NCI-H128 (cell line): ENCODE measurements at regions not wholly inside any gene's neighbourhood (a gene's known extent, or its start where the extent isn't known, plus 50 kb on each side); places are given as distances from the start of the nearest gene placed in this dataset.
"Not testable (repeated sequence)": the region's sequence is repeated elsewhere in the genome, so short reads cannot be mapped to it uniquely, and the experiment has no call there.

Experiments
- DNase-seq: peaks from one replicate; lab custom pipeline; 2025; ENCODE audit not compliant: unreplicated experiment; lab: John Stamatoyannopoulos, UW

DNA sequence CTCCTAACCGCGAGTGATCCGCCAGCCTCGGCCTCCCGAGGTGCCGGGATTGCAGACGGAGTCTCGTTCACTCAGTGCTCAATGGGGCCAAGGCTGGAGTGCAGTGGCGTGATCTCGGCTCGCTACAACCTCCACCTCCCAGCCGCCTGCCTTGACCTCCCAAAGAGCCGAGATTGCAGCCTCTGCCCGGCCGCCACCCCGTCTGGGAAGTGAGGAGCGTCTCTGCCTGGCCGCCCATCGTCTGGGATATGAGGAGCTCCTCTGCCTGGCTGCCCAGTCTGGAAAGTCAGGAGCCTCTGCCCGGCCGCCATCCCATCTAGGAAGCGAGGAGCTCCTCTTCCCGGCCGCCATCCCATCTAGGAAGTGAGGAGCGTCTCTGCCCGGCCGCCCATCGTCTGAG, 58.8 kb upstream of the ANKRD30BL start:
- DNase-seq, result not testable (repeated sequence)

DNA sequence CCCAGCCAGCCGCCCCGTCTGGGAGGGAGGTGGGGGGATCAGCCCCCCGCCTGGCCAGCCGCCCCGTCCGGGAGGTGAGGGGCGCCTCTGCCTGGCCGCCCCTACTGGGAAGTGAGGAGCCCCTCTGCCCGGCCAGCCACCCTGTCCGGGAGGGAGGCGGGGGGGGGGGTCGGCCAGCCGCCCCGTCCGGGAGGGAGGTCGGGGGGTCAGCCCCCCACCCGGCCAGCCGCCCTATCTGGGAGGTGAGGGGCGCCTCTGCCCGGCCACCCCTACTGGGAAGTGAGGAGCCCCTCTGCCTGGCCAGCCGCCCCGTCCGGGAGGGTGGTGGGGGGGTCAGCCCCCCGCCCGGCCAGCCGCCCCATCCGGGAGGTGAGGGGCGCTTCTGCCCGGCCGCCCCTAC, 60.1 kb upstream of the ANKRD30BL start:
- not testable (repeated sequence) for DNase-seq

DNA sequence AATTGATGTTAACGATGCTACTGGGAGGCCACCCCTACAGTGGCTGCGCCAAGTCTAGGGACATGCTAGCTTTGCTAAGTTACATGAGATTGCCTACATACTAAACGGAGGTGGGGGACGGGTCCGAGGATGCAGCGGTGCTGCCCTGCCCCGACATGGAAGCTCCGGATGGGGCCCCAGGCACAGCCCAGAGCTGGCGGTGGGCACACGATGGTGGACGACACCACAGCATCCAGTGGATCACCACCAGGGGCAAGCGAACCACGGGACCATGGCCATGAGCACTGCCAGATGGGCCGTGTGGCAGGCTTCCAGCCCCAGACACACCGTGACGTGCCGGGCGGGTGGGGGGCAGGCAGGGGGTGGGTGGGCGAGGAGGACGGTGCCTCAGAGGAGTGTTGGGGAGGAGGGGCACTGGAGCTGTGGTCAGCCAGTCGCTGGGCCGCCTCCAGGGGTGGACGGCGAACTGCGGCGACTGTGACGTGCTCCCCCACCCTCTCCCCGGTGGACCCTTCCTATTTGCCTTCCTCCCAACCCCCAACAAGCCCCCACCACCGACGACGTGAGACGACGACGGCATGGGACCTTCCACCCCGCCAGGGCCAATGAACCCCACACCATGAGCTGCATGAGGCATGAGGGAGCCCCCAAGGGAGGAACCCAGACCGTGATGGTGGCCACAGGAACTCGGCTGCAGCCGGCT, 90.6 kb upstream of the ANKRD30BL start:
- no peak for DNase-seq

DNA sequence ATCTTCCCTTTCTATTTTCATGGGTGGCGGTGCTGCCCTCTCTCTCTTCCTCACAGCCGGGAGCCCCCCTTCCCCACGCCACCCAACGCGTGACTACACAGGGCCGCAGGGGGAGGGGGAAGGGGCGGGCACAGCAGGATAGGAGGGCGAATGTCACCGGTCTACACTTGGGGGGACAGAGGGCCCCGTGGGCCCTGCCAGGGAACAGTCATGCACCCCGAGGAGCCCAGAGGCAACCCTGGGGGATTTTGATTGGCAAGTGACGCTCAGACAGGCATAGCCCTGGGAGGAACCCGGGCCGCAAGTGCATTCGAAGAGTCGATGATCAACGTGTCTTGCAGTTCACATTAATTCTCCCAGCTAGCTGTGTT, 91.1 kb upstream of the ANKRD30BL start:
- DNase-seq, result no peak

DNA sequence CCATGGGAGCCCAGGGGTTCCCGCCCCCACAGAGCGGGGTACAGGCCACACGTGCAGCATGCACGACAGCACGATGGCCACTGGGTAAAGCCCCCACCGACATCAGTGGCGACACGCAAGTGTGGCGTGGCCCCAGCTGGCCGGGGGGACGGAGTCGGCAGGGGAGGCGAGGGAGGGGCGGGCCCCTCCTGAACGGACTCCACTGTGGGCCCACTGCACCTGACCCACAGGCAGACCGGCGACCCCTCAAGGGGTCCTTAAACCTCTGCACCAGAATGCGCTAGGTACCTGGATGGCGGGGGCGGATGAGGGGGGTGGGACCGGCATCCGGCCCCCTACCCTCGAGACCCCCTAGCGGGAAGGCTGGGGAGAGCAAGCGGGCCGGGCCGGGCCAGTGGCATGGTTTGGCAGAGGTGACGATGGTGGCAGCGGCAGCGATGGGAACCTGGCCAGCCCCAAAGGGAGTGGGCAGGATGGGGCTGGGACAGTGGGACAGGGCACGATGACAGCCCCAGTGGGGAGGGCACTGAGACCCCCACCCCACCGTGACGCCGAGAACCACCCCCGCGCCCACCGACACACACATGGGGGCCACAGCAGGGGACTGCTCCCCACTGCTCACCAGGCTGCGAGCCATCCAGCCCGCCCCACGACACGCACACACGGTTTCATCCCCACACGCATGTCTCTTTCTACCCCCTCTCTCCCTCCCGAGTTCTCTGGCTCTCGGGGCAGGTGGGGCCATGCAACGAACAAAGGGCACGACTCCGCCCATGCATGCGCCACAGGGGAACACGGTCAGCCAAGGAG, 91.9 kb upstream of the ANKRD30BL start:
- no peak for DNase-seq

DNA sequence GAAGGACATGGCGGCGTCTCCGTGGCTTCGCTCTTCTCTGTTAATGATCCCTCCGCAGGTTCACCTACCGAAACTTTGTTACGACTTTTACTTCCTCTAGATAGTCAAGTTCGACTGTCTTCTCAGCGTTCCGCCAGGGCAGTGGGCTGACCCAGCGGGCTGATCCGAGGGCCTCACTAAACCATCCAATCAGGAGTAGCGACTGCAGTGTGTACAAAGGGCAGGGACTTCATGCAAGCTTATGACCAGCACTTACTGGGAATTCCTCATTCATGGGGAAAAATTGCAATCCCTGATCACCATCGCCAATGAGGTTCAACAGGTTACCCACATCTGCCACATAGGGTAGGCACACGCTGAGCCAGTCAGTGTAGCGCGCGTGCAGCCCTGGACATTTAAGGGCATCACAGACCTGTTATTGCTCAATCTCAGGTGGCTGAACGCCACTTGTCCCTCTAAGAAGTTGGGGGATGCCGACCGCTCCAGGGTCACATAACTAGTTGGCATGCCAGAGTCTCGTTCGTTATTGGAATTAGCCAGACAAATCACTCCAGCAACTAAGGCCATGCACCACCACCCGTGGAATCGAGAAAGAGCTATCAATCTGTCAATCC, 92.7 kb upstream of the ANKRD30BL start:
- DNase-seq, result not testable (repeated sequence)

DNA sequence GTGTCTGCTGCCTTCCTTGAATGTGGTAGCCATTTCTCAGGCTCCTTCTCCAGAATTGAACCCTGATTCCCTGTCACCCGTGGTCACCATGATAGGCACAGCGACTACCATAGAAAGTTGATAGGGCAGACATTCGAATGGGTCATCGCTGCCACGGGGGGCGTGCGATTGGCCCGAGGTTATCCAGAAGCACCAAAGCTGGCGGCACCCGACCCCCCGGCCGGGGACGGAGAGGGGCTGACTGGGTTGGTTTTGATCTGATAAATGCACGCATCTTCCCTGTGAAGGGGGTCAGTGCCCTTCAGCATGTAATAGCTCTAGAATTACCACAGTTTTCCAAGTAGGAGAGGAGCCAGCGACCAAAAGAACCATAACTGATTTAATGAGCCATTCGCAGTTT, 94.0 kb upstream of the ANKRD30BL start:
- no peak for DNase-seq

DNA sequence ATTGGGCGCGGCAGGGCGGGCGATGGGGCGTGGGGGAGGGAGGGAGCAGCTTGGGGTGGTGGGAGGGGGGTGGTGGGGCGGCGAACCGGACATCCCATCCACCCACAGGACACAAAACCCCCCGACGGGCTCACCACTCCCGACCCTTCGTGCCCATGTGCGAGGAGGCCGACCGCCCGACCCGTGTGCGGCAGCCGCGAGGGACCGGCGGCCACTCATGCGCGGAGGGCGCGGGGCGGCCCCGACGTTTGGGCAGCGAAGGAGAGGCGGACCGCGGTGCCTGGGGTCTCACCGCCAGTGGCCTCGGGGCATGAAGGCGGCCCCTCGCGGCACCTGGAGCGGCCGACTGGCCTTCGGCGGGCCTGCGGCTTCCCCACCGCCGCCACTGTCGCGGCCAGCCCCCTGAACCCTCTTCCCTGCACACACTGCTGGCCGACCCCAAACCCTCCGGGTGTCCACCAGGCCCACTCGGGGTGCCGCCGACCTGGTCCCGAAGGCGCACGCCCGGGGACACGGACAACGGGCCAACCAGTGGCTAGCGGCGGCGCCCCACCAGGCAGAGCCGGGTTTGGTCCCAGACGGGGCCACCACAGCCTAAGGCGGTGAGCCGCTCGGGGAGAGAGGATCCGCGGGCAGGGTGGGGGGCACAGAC, 94.6 kb upstream of the ANKRD30BL start:
- DNase-seq, result no peak

DNA sequence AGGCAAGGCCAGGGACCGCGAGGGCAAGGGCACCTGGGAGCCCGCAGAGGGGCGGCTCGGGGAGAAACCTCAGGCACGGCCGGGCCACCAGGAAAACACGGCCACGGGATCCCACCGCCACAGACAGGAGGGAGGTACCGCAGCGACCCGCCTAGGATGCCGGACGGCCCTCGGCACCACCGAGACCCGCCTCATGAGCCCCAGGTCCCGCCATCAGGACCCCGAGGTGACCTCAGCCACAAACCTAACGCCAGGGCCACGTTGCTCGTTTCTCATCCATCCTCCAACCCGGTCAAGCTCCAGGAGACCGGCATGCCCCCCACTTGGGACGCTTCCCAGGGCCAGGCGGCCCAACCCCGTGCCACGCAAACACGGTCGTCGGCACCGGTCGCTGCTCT, 95.2 kb upstream of the ANKRD30BL start:
- not testable (repeated sequence) for DNase-seq

DNA sequence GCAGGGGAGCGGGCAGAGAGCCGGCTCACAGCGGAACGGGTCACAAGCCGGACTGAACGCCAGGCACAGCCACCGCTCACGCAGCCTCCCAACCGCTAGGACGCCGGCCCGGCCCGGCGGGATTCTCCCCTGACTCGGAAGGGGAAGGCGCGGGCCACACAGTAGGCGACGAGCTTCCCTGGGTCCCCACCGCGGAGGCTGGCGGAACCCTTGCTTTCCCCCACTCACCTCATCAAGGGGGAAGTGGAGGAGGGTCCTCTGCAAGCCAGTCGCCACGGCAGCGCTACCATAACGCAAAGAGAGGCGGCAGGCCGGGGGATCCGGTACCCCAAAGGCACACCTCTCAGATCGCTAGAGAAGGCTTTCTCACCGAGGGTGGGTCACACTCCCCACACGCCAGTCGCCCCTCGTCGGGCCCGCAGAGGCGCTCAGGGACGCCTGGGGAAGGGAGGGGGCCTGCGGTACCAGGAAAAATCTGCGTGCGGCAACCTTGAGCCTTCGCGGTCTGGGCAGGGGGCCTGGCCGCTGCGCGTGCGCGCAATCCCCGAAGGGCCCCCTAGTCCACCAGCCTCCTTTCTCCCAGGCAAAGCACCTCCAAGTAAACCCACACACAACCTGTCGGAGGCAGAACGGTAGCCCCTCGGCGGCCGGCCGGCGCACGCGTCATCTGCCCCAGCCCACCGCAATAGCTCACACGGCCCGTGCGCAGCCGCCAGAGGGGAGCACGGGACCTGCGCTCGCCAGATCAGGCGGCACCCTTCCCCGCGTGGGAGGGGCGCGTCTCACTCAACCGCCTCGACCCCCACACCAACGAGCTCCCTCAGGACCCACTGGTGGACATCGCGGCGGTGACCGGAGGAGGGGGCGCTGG, 95.8 kb upstream of the ANKRD30BL start:
- not testable (repeated sequence) for DNase-seq

DNA sequence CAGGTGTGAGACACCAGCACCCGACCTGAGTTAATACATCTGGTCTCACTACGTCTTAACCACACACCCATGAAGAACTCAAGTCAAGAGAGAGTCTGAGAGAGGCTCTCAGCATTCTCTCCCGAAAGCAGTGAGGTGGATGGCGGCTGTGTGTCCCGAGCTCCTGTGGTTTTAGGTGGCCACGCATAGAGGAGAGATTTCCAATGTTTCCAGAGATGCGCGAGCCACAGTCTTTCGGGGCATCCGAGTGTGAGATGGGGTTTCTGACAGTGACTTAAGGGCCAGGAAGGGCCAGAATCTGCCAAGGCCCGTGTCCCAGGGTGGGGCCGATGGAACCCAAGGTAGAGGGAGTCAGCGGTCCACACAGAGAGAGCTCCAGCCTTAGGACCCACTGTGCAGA, 97.5 kb upstream of the ANKRD30BL start:
- DNase-seq, result not testable (repeated sequence)

DNA sequence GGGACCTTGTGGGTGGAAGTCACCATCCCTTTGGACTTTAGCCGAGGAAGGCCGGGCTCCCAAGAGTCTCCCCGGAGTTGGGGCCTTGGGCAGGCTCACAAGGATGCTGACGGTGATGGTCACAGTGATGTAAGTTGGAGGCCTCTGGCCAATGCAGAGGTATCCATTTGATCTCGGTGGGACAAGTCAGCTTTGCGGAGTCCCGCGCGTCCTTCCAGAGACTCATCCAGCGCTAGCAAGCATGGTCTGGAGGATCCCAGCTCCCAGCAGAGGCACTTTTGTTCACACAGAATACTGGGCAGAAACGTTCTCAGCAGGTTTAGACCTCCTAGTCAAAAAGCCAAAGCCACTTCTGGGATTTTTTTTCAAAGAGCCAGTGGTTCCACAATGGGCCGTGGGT, 103.8 kb upstream of the ANKRD30BL start:
- not testable (repeated sequence) for DNase-seq

DNA sequence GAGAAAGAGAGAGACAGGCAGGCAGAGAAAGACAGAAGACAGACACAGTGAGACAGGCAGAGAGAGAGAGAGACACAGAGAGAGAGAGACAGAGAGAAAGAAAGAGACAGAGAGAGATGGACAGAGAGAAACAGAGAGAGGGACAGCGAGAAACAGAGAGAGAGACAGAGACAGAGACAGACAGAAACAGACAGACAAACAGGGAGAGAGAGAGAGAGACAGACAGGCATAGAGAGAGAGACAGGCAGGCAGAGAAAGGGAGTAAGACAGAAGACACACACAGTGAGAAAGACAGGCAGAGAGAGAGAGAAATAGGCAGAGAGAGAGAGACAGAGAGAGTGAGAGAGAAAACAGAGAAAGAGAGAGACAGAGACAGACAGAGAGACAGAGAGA, 105.3 kb upstream of the ANKRD30BL start:
- no peak for DNase-seq

DNA sequence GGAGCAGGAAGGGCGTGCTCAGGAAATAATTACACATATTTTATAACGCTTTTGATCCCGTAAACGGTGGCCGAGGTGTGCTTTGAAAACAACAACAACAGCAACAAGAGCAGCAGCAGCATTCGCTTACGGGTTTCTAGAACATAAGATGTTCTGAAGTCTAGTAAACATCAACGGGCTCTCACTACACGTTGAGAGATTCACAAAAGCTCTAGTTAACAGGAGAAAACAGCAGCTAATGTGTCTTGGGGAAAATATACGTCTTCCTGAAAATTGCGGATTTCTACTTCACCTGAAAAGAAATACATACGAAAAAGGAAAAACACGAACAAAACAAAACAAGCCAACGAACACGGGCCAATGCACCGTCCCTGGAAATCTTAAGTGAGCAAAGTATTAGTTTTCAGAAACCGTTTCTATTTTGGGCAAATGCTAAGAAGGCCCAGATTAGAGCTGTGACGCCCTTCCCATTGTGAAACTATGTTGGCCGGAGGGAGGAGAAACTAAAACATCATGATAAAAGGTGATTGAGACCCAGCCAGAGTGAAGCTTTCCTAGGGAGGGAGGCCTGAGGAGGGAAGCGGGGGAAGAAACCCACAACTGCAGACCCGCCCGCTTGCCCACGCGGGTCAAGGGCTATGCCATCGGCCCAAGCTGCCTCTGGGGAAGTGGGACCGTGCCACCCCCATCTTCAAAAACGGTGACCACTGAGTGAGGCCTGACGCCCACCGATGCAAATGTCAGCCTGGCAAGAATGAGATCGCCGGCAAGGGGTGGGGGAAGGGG, 105.9 kb upstream of the ANKRD30BL start:
- DNase-seq, result not testable (repeated sequence)

DNA sequence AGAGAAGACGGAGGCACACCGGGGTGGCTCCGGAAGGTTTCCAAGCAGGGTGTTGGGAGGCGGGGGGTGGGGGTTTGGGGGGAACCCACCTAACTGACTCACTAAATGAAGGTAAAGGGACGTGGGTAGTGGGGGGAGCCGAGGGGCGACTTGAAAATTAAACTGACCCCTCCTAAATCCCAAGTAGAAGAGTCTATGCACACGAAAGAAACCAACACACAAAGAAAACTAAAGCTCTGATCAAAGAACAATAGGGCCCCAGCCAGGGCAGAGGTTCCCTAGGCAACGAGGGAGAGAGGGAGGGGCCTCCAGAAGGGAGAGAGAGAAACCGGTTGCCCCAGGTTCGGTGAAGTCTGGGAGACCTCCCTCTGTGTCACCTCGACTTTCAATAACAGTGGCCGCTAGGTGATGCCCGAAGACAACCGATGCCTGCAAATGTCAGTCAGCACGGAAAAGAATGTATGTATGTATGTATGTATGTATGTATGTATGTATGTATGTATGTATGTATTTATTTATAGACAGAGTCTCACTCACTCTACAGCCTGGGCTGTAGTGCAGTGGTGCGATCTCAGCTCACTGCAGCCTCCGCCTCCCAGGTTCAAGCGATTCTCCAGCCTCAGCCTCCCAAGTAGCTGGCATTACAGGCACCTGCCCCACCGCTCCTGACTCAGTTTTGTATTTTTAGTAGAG, 106.7 kb upstream of the ANKRD30BL start:
- not testable (repeated sequence) for DNase-seq

DNA sequence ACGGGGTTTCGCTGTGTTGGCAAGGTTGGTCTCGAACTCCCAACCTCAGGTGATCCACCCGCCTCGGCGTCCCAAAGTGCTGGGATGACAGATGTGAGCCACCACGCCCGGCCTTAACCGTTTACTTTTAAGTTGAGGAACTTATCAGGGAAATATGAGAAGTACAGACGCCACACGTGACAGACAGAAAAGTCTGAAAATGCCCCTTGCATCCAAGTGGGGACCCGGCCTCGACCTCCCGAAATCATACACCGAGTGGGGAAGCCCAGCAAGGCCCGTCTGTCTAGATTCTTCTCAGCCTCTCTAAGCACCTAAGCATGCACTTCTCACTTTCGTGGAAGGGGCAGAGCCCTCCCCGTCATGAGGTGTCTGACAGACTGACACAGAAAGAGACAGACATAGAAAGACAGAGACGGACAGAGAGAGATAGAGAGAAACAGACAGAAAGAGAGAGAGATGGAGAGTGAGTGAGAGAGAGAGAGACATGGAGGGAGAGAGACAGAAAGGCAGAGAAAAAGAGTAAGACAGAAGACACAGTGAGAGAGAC, 107.3 kb upstream of the ANKRD30BL start:
- DNase-seq, result no peak

DNA sequence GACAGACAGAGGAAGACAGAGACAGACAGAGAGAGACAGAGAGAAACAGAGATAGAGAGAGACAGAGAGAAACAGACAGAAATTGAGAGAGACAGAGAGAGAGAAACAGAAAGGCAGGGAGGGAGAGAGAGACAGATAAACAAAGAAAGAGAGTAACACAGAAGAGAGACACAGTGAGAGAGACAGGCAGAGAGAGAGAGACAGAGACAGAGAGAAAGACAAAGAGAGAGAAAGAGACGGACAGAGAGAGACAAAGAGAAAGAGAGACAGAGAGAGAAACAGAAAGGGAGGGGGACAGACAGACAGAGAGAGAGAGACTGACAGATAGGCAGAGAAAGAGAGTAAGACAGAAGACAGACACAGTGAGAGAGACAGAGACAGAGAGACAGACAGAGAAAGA, 108.5 kb upstream of the ANKRD30BL start:
- no peak for DNase-seq

DNA sequence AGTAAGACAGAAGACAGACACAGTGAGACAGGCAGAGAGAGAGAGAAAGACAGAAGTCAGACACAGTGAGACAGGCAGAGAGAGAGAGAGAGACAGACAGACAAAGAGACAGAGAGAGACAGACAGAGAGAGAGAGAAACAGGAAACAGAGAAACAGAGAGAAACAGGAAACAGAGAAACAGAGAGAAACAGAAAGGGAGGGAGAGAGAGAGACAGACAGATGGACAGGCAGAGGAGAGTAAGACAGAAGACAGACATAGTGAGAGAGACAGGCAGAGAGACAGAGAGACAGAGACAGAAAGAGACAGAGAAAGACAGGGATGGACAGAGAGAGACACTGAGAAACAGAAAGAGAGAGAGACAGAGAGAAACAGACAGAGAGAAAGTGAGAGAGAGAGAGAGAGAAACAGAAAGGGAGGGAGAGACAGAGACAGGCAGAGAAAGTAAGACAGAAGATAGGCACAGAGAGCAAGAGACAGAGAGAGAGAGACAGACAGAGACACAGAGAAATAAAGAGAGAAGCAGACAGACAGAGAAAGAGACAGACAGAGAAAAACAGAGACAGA, 109.3 kb upstream of the ANKRD30BL start:
- no peak for DNase-seq

DNA sequence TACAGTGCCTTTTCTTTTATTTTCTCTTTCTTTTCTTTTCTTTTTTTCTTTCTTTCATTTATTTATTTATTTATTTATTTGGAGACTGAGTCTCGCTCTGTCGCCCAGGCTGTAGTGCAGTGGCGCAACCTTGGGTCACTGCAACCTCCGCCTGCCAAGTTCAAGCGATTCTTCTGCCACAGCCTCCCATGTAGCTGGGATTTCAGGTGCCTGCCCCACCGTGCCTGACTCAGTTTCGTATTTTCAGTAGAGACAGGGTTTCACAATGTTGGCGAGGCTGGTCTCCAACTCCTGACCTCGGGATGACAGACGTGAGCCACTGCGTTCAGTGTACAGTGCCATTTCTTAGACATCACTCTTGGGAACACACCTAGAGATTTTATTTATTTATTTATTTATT, 110.0 kb upstream of the ANKRD30BL start:
- DNase-seq, result not testable (repeated sequence)
